Panc1 (cell line): ENCODE measurements at regions not wholly inside any gene's neighbourhood (a gene's known extent, or its start where the extent isn't known, plus 50 kb on each side); places are given as distances from the start of the nearest gene placed in this dataset.

Experiments used
- ATAC-seq: fragments of 200-7000 bp; cut with Tn5 transposase; 2 replicates; pipeline ENCODE4 v1.9.1; 2020; ENCODE audit warnings: mild to moderate bottlenecking, moderate library complexity
- BruUV-seq: library from RNA; stranded (reverse); fragments of 400-500 nt; replicated peaks from 2 replicates; lab custom pipeline; 2021; lab: Mats Ljungman, UMichigan
- CTCF ChIA-PET: fragments of 300-600 bp; sonication (Branson Sonifier 250); formaldehyde crosslinking; loops from one replicate; lab custom pipeline; 2022; ENCODE audit warnings: antibody characterized with exemption; lab: Charles Lee
- POLR2A ChIA-PET: fragments of 300-600 bp; sonication (Branson Sonifier 250); formaldehyde crosslinking; loops from one replicate; lab custom pipeline; 2022; ENCODE audit warnings: antibody characterized with exemption; lab: Charles Lee
- DNase-seq: peaks from one replicate; pipeline ENCODE4 v3.0.0-alpha.2; 2010; ENCODE audit warnings: low read depth, low spot score
- H3K27ac ChIP-seq: 2 replicates; pipeline ENCODE4 v1.5.1; 2011; ENCODE audit warnings: mild to moderate bottlenecking, low read length, inconsistent platforms
- H3K27me3 ChIP-seq: fragments of 200-500 bp; sonication (Bioruptor generic); 2 replicates; pipeline ENCODE4 v1.6.0; 2014; ENCODE audit warnings: low read length, inconsistent platforms; ENCODE audit not compliant: control insufficient read depth, insufficient read depth
- H3K36me3 ChIP-seq: fragments of 200-500 bp; sonication (Bioruptor generic); 2 replicates; pipeline ENCODE4 v1.5.1; 2014; ENCODE audit warnings: inconsistent platforms, mild to moderate bottlenecking, low read length, moderate library complexity; ENCODE audit not compliant: control insufficient read depth, insufficient read depth
- H3K4me1 ChIP-seq: 2 replicates; pipeline ENCODE4 v1.5.1; 2011; ENCODE audit warnings: inconsistent platforms, mild to moderate bottlenecking, low read length, moderate library complexity; ENCODE audit not compliant: control insufficient read depth, insufficient read depth
- H3K4me3 ChIP-seq, 2 experiments: 2 replicates each; pipeline ENCODE4 v1.5.1; 2011 to 2012; ENCODE audit warnings: low read depth in 2 of 2, low read length in 2 of 2, mild to moderate bottlenecking in 2 of 2, inconsistent platforms in 1 of 2, moderate library complexity in 1 of 2
- H3K9me3 ChIP-seq: fragments of 200-500 bp; sonication (Bioruptor generic); 2 replicates; pipeline ENCODE4 v1.5.1; 2014; ENCODE audit warnings: low read depth, mild to moderate bottlenecking, inconsistent platforms, low read length, moderate library complexity; ENCODE audit not compliant: control insufficient read depth, insufficient read depth
- CTCF ChIP-seq: fragments of 450-650 bp; IDR thresholded peaks from 2 replicates; pipeline ENCODE4 v1.5.1; 2017; ENCODE audit warnings: mild to moderate bottlenecking
- REST ChIP-seq, 2 experiments: IDR thresholded peaks; 2 replicates each; pipeline ENCODE4 v1.6.1; 2011 to 2012; ENCODE audit warnings: low read depth in 2 of 2, control low read depth in 1 of 2, low read length in 1 of 2, mild to moderate bottlenecking in 1 of 2, moderate library complexity in 1 of 2; ENCODE audit not compliant: insufficient read depth in 1 of 2
- in situ Hi-C: cut with HindIII; loops from 2 replicates; pipeline ENCODE4 v1.10.0; 2016; ENCODE audit warnings: low sequenced_read_pairs, low pct_unique_long_range_greater_than_20kb
- intact Hi-C: fragments of 100-400 bp; cut with micrococcal nuclease; formaldehyde crosslinking; loops from one replicate; pipeline ENCODE4 v1.10.0; 2022; ENCODE audit not compliant: unreplicated experiment

DNA sequence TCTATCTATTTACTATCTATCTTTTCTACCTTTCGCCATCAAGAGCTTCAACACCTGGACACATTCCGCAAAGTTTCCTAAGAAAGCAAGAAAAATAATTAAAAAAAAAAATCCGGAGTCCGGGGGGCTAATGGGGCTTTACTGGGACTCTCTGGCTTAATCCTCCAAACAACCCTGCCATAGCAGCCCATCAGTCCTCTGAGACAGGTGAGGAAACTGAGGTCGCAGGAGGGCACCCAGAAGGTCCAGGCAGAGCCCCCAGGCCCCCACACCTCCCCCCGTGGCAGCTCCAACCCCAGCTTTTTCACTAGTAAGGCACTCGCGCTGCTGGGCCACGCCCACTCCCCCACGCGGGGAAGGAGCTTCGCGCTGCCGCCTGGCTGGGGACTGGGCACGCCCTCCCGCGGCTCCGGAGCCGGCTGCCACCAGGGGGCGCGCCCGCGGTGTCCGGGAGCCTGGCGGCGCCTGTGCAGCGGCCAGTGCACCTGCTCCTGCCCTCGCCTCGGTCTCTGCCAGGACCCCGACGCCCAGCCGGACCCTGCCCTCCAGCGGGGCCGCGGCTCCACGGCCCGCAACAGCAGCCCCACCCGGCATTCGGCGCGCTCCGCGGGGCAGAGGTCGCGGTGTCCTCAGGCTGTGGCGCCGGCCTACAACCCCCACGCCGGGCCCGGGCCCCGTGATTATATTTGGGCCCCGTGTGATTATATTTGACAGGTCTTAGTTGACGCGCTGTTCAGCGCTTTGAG lies 54.1 kb upstream of the SAMD11 start:
- BruUV-seq, result no TSS peak
- POLR2A ChIA-PET, result interaction anchor here (0.6 to 0.7 kb wide), 2 partner anchors 37 to 45 kb away, joined by 3 to 4 read pairs; no protein-coding TSS in a partner anchor
- in situ Hi-C loops (no loop called here), intact Hi-C loops (no loop called here)
- H3K4me1 ChIP-seq, result peaks cover 2% of the 10 kb centered on the region; the same call in 1 of the 2 replicates
- ATAC-seq, result peak; percentile 98
- no peaks in the 10 kb centered on the region for H3K9me3 ChIP-seq
- H3K36me3 ChIP-seq, result no peaks in the 10 kb centered on the region
- no peak for DNase-seq
- TF ChIP-seq REST (IDR thresholded peaks at IDR 0.05; ENCODE audit: insufficient read depth in 1 of 2, low read depth in 2 of 2, low read length in 1 of 2) (no peak), CTCF (peak; percentile 97)
- CTCF ChIA-PET, result no interaction called here
- H3K27ac ChIP-seq, result no peak overlapping the region
- H3K4me3 ChIP-seq, result peak overlapping the region; percentile 7 to 9; a peak in 2 of 4 replicates
- no peaks in the 10 kb centered on the region for H3K27me3 ChIP-seq
